IMR-90 (cell line): ENCODE measurements at regions not wholly inside any gene's neighbourhood (a gene's known extent, or its start where the extent isn't known, plus 50 kb on each side); places are given as distances from the start of the nearest gene placed in this dataset.

ENCODE experiments used
- ATAC-seq: fragments of 200-7000 bp; cut with Tn5 transposase; 2 replicates; pipeline ENCODE4 v1.9.1; 2020; ENCODE audit warnings: low read depth, mild to moderate bottlenecking, moderate library complexity
- BruUV-seq: library from RNA; stranded (reverse); fragments of 400-500 nt; replicated peaks from 2 replicates; lab custom pipeline; 2021; lab: Mats Ljungman, UMichigan
- CTCF ChIA-PET: fragments of 300-600 bp; formaldehyde crosslinking; extraction: SDS; loops from one replicate; lab custom pipeline; 2021; ENCODE audit warnings: antibody characterized with exemption; lab: Yijun Ruan, JAX
- POLR2A ChIA-PET: fragments of 300-600 bp; sonication (Branson Sonifier 250); formaldehyde crosslinking; loops from one replicate; lab custom pipeline; 2022; ENCODE audit warnings: antibody characterized with exemption; ENCODE audit not compliant: unreplicated experiment; lab: Charles Lee
- DNase-seq: peaks from one replicate; pipeline ENCODE4 v3.0.0; 2013
- H2AFZ ChIP-seq: replicated peaks from 2 replicates; pipeline ENCODE3; 2013; ENCODE audit warnings: low read length, mild to moderate bottlenecking; ENCODE audit not compliant: poor library complexity
- H2AK5ac ChIP-seq: 2 replicates; pipeline ENCODE4 v1.6.1; 2013; ENCODE audit warnings: low read depth, low read length, inconsistent platforms
- H2AK9ac ChIP-seq: replicated peaks from 2 replicates; pipeline ENCODE3; 2013; ENCODE audit warnings: mild to moderate bottlenecking, low read depth, low read length, moderate library complexity; ENCODE audit not compliant: poor library complexity
- H2BK120ac ChIP-seq: 2 replicates; pipeline ENCODE4 v1.6.1; 2013; ENCODE audit warnings: low read depth, low read length, inconsistent platforms
- H2BK15ac ChIP-seq: 3 replicates; pipeline ENCODE4 v1.6.1; 2013; ENCODE audit warnings: low read depth, low read length, inconsistent platforms
- H2BK20ac ChIP-seq: 2 replicates; pipeline ENCODE4 v1.6.1; 2013; ENCODE audit warnings: low read depth, mild to moderate bottlenecking, inconsistent platforms, low read length, moderate library complexity
- H2BK5ac ChIP-seq: 2 replicates; pipeline ENCODE4 v1.6.1; 2013; ENCODE audit warnings: mild to moderate bottlenecking, low read depth, low read length, inconsistent platforms; ENCODE audit not compliant: poor library complexity, severe bottlenecking
- H3K14ac ChIP-seq: replicated peaks from 2 replicates; pipeline ENCODE4 v1.6.1; 2013; ENCODE audit warnings: low read depth, low read length, inconsistent platforms
- H3K18ac ChIP-seq: 2 replicates; pipeline ENCODE4 v1.6.1; 2013; ENCODE audit warnings: low read depth, low read length, control low read depth
- H3K23ac ChIP-seq: 2 replicates; pipeline ENCODE4 v1.6.1; 2013; ENCODE audit warnings: low read depth, low read length, inconsistent platforms
- H3K27ac ChIP-seq: 2 replicates; pipeline ENCODE4 v1.5.1; 2013; ENCODE audit warnings: mild to moderate bottlenecking, control low read depth, low read length; ENCODE audit not compliant: insufficient read depth
- H3K27me3 ChIP-seq: 2 replicates; pipeline ENCODE4 v1.6.1; 2013; ENCODE audit warnings: low read length; ENCODE audit not compliant: control insufficient read depth, insufficient read depth
- H3K36me3 ChIP-seq: 2 replicates; pipeline ENCODE4 v1.6.1; 2013; ENCODE audit warnings: low read length, mixed read lengths; ENCODE audit not compliant: control insufficient read depth, insufficient read depth
- H3K4ac ChIP-seq: 2 replicates; pipeline ENCODE4 v1.6.1; 2013; ENCODE audit warnings: low read depth, low read length, inconsistent platforms
- H3K4me1 ChIP-seq: 2 replicates; pipeline ENCODE4 v1.6.1; 2013; ENCODE audit warnings: low read length, mixed read lengths; ENCODE audit not compliant: control insufficient read depth, insufficient read depth
- H3K4me2 ChIP-seq: 2 replicates; pipeline ENCODE4 v1.6.1; 2013; ENCODE audit warnings: low read depth, mild to moderate bottlenecking, control low read depth, low read length, moderate library complexity
- H3K4me3 ChIP-seq: 2 replicates; pipeline ENCODE4 v1.5.1; 2013; ENCODE audit warnings: low read depth, mild to moderate bottlenecking, control low read depth, low read length, moderate library complexity; ENCODE audit not compliant: insufficient read depth
- H3K56ac ChIP-seq: 2 replicates; pipeline ENCODE4 v1.6.1; 2013; ENCODE audit warnings: low read length, inconsistent platforms; ENCODE audit not compliant: insufficient read depth; ENCODE audit errors: extremely low read depth
- H3K79me1 ChIP-seq, 2 experiments: 2 replicates each; pipeline ENCODE4 v1.6.1; 2013; ENCODE audit warnings: low read length in 2 of 2, inconsistent platforms in 1 of 2, low read depth in 1 of 2
- H3K9ac ChIP-seq: 2 replicates; pipeline ENCODE4 v1.6.1; 2013; ENCODE audit warnings: low read depth, low read length, control low read depth
- H3K9me1 ChIP-seq: 2 replicates; pipeline ENCODE4 v1.6.1; 2013; ENCODE audit warnings: low read length, inconsistent platforms; ENCODE audit not compliant: insufficient read depth
- H3K9me3 ChIP-seq: 2 replicates; pipeline ENCODE4 v1.6.1; 2013; ENCODE audit warnings: low read length; ENCODE audit not compliant: control insufficient read depth, insufficient read depth
- H4K20me1 ChIP-seq: 2 replicates; pipeline ENCODE4 v1.6.1; 2013; ENCODE audit warnings: low read length, inconsistent platforms; ENCODE audit not compliant: insufficient read depth
- H4K5ac ChIP-seq: 2 replicates; pipeline ENCODE4 v1.6.1; 2013; ENCODE audit warnings: mild to moderate bottlenecking, low read depth, low read length, control low read depth
- H4K8ac ChIP-seq, 2 experiments: 2 replicates each; pipeline ENCODE4 v1.6.1; 2013; ENCODE audit warnings: low read depth in 2 of 2, low read length in 2 of 2, control low read depth in 1 of 2, inconsistent platforms in 1 of 2
- H4K91ac ChIP-seq: 2 replicates; pipeline ENCODE4 v1.6.1; 2013; ENCODE audit warnings: low read depth, low read length, inconsistent platforms; ENCODE audit not compliant: insufficient read depth
- BHLHE40 ChIP-seq: fragments of 150-350 bp; IDR thresholded peaks from 2 replicates; pipeline ENCODE4 v1.6.1; 2016; ENCODE audit warnings: mild to moderate bottlenecking, low read depth, low read length
- CEBPB ChIP-seq: IDR thresholded peaks from 2 replicates; pipeline ENCODE4 v1.6.1; 2012; ENCODE audit warnings: low read depth, low read length, improper control_type of control experiment
- CHD1 ChIP-seq: IDR thresholded peaks from 2 replicates; pipeline ENCODE4 v1.6.1; 2012; ENCODE audit warnings: low read depth, low read length, improper control_type of control experiment
- CTCF ChIP-seq: conservative IDR thresholded peaks from 2 replicates; pipeline ENCODE4 v1.5.1; 2012; ENCODE audit warnings: mild to moderate bottlenecking, low read depth, low read length, improper control_type of control experiment
- ELK1 ChIP-seq: fragments of 150-350 bp; IDR thresholded peaks from 2 replicates; pipeline ENCODE4 v1.6.1; 2016; ENCODE audit warnings: low read depth, mild to moderate bottlenecking, low read length, moderate library complexity, borderline replicate concordance
- FOS ChIP-seq: fragments of 150-350 bp; IDR thresholded peaks from 2 replicates; pipeline ENCODE4 v1.6.1; 2016; ENCODE audit warnings: low read depth, low read length
- MAFK ChIP-seq: IDR thresholded peaks from 2 replicates; pipeline ENCODE4 v1.6.1; 2012; ENCODE audit warnings: low read depth, low read length, improper control_type of control experiment
- MAZ ChIP-seq: IDR thresholded peaks from 2 replicates; pipeline ENCODE4 v1.6.1; 2012; ENCODE audit warnings: low read depth, mild to moderate bottlenecking, low read length, improper control_type of control experiment, moderate library complexity, borderline replicate concordance
- MXI1 ChIP-seq: IDR thresholded peaks from 2 replicates; pipeline ENCODE4 v1.6.1; 2012; ENCODE audit warnings: low read depth, mild to moderate bottlenecking, low read length, moderate library complexity, borderline replicate concordance
- NFE2L2 ChIP-seq: fragments of 150-350 bp; IDR thresholded peaks from 2 replicates; pipeline ENCODE4 v1.6.1; 2016; ENCODE audit warnings: low read depth, mild to moderate bottlenecking, low read length
- POLR2A ChIP-seq: IDR thresholded peaks from 2 replicates; pipeline ENCODE4 v1.6.1; 2012; ENCODE audit warnings: mild to moderate bottlenecking, low read depth, low read length
- RAD21 ChIP-seq: IDR thresholded peaks from 2 replicates; pipeline ENCODE4 v1.6.1; 2012; ENCODE audit warnings: low read length, improper control_type of control experiment
- RCOR1 ChIP-seq: IDR thresholded peaks from 2 replicates; pipeline ENCODE4 v1.6.1; 2012; ENCODE audit warnings: mild to moderate bottlenecking, low read length, improper control_type of control experiment; ENCODE audit not compliant: insufficient replicate concordance
- RFX5 ChIP-seq: IDR thresholded peaks from 2 replicates; pipeline ENCODE4 v1.8.0; 2012; ENCODE audit warnings: low read depth, mild to moderate bottlenecking, low read length, moderate library complexity
- SMC3 ChIP-seq: fragments of 150-350 bp; IDR thresholded peaks from 2 replicates; pipeline ENCODE4 v1.6.1; 2016; ENCODE audit warnings: low read depth, mild to moderate bottlenecking, antibody characterized with exemption, low read length, moderate library complexity
- USF2 ChIP-seq: fragments of 150-350 bp; IDR thresholded peaks from 2 replicates; pipeline ENCODE4 v1.6.1; 2017; ENCODE audit warnings: mild to moderate bottlenecking, antibody characterized with exemption, low read length, low read depth
- WGBS, 2 experiments: methylation state at CpG; one replicate each; pipeline versions ENCODE4 v1.1.5 to v1.1.7; 2013; ENCODE audit warnings: missing lambda C conversion rate in 2 of 2; ENCODE audit not compliant: insufficient read length in 1 of 2; ENCODE audit errors: extremely low coverage in 2 of 2; 5-methylcytosine and 5-hydroxymethylcytosine counted together
- dilution Hi-C: fragments of 300-500 bp; cut with HindIII; formaldehyde crosslinking; loops from one replicate; pipeline ENCODE4 v1.14.3; 2018; ENCODE audit warnings: low sequenced_read_pairs; ENCODE audit not compliant: unreplicated experiment
- in situ Hi-C: fragments of 300-500 bp; cut with MboI; formaldehyde crosslinking; loops from 3 replicates; pipeline ENCODE4 v1.14.3; 2019; ENCODE audit warnings: low sequenced_read_pairs, inconsistent platforms, mixed read lengths
- intact Hi-C: fragments of 100-400 bp; cut with micrococcal nuclease; formaldehyde crosslinking; loops from 2 replicates; pipeline ENCODE4 v1.10.0; 2022

- Histone ChIP-seq H3K4me3 (no peak overlapping the region), H4K5ac (no peak overlapping the region), H2AK9ac (no peak overlapping the region), H3K14ac (no peak overlapping the region), H3K4me2 (no peak overlapping the region), H3K27me3 (no peaks in the 10 kb centered on the region), H3K4ac (no peak overlapping the region), H3K56ac (no peak overlapping the region), H2BK5ac (no peak overlapping the region), H4K8ac (no peak overlapping the region), H3K18ac (no peak overlapping the region), H3K27ac (no peak overlapping the region), H3K9ac (no peak overlapping the region), H3K36me3 (no peaks in the 10 kb centered on the region), H2BK15ac (no peak overlapping the region), H3K79me1 (no peaks in the 10 kb centered on the region), H2AK5ac (no peak overlapping the region), H3K4me1 (no peaks in the 10 kb centered on the region), H2BK20ac (no peak overlapping the region), H4K91ac (no peak overlapping the region), H2BK120ac (no peak overlapping the region), H4K20me1 (no peaks in the 10 kb centered on the region), H3K23ac (no peak overlapping the region), H2AFZ (no peak overlapping the region), H3K9me3 (no peaks in the 10 kb centered on the region), H3K9me1 (no peaks in the 10 kb centered on the region)
- no CpG with 5 or more reads among the region's 2 CpGs for WGBS, 2 experiments
- BruUV-seq = no TSS peak
- ChIA-PET CTCF (interaction anchor here (1.0 kb wide), 1 partner anchor 13 kb away, joined by 3 read pairs; no protein-coding TSS in a partner anchor), POLR2A (no interaction called here)
- in situ Hi-C loops = no loop called here
- intact Hi-C loops = no loop called here
- ATAC-seq (no peak), DNase-seq (no peak)
- dilution Hi-C loops = no loop called here
- TF ChIP-seq CHD1 (no peak), RCOR1 (no peak), CTCF (no peak), POLR2A (no peak), MAFK (no peak), MAZ (no peak), SMC3 (no peak), MXI1 (no peak), NFE2L2 (no peak), RFX5 (no peak), BHLHE40 (no peak), RAD21 (no peak), FOS (no peak), ELK1 (no peak), CEBPB (no peak), USF2 (no peak)
Observed at GRCh38 chr12:66944365-66944764, 265.5 kb upstream of the GRIP1 start.
